ENCODE measurements at regions not wholly inside any gene's neighbourhood (a gene's known extent, or its start where the extent isn't known, plus 50 kb on each side); places are given as distances from the start of the nearest gene placed in this dataset.
"Not testable (repeated sequence)": the region's sequence is repeated elsewhere in the genome, so short reads cannot be mapped to it uniquely, and the experiment has no call there.

DNA sequence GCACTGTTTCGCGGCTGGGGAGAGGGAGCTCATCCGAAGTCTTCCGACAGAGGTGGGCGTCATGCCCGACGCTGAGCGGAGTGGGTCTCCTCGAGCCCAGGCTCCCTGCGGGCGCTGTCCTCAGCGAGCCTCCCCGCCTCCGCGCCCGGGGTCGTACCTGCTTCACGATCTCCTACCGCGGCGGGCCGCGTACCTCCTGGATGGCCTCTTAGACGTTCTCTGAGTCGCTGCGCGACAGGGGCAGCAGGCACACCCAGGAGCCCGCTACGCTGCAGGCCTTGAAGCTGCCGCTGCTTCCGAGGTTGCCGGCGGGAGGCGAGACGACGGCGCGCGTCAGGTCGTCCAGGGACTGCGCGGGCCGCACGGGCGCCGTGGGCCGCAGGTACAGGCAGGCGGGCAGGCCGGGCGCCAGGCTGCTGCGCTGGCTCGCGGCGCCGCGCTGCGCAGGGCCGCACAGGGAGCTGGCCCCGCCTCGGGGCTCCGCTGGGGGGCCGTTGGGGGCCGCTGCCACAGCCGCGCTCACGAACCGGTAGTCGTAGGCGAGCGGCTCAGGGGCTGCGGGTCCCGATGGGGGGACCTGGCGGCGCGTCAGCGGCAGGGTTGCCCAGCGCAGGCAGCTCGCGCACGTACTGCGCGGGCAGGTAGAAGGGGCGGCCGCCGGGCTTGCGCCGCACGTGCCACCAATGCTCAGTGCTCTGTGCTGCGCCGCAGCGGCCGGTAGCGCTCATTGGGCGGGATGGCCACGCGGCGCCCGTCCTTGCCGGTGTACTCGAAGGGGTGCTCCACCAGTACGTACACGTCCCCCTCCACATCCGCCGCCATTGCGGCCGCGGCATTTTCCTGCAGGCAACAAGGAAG is 116.4 kb upstream of the SMURF2 start:
- Mint-ChIP-seq H3K36me3 (no peaks in the 10 kb centered on the region), H3K9me3 (no peaks in the 10 kb centered on the region), H3K27ac (no peak overlapping the region)
- ATAC-seq, result peak in 1 of 2 donors; percentile 8
- DNase-seq (ENCODE audit: low spot score in 2 of 2), result peak in 1 of 2 donors; percentile 56

DNA sequence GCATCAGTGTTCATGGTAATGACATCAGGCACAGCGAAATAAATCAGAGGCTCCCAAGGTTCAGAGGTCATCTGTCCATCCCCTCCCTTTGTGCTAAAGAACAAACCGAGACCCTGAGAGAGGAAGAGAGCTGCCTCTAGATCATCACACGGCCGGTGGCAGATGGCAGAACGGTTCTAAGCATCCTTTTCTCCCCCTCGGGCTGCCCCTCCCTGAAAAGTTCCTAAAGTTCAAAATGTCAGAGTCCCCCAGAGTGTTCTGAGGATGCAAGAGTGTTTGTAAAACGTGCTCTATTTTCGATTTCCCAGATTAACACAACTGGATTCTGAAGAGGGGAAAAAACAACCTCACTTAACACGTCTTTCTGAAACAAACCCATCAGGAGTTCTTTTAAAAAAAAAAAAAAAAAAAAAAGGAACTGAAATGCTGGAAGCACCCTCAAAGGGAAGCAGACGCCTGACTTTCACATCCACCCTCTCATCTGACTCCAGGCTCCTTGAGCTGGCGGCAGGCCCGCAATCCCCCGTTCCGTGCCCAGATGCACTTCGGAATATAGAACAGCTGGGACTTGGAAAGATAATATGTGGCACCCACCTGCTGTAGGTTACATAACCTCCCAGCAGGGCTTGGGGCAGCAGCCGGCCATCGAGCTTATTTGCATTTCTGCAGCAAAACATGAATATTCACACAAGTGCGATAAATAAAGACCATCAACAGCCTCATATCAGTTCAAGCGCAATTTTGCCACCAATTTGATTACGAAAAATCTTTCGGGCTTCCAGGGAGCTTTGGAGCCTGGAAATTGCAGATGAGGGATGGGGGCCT is 115.5 kb upstream of the SMURF2 start:
- DNase-seq (ENCODE audit: low spot score in 2 of 2) (peak in 1 of 2 donors; percentile 30), ATAC-seq (no peak)
- Mint-ChIP-seq H3K9me3 (no peaks in the 10 kb centered on the region), H3K27ac (no peak overlapping the region), H3K36me3 (no peaks in the 10 kb centered on the region)

DNA sequence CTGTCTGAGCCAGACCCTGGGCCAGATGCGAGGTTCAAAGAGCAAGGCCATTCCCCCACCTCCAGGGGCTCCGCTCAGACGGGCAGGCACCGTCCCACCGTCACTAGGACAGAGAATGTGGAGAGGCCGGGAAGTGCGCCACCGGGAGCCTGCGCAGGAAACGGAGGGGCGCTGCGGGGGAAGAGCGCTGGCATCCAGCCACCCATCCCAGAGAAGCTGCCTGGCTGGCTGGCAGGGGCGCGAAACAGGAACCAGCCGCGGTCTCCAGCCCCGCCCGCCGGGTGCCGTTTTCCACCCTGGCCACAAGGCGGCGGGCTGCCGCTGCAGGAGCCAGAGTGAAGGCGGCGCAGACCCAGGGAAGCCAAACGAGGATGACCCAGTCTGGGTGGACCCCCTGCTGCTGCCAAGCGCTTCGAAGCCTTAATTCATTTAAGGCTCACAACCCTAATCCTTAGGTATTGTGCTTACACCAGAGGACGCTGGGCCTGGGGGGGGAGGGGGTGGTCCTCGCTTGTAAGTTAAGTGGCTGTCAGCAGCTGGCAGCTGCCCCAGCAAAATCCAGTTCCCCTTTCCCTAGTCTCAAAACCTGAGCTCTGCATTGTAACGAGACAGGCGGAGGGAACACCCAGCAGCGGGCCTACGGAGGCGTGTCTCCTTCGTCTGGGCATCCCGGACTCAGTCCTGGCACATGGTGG is 114.8 kb upstream of the SMURF2 start:
- H3K36me3 Mint-ChIP-seq, H3K9me3 Mint-ChIP-seq: not testable (repeated sequence)
- ATAC-seq, result peak; percentile 68 to 78
- peak overlapping the region in 1 of 2 donors; percentile 44 for H3K27ac Mint-ChIP-seq
- peak; percentile 78 to 87 for DNase-seq (ENCODE audit: low spot score in 2 of 2)

DNA sequence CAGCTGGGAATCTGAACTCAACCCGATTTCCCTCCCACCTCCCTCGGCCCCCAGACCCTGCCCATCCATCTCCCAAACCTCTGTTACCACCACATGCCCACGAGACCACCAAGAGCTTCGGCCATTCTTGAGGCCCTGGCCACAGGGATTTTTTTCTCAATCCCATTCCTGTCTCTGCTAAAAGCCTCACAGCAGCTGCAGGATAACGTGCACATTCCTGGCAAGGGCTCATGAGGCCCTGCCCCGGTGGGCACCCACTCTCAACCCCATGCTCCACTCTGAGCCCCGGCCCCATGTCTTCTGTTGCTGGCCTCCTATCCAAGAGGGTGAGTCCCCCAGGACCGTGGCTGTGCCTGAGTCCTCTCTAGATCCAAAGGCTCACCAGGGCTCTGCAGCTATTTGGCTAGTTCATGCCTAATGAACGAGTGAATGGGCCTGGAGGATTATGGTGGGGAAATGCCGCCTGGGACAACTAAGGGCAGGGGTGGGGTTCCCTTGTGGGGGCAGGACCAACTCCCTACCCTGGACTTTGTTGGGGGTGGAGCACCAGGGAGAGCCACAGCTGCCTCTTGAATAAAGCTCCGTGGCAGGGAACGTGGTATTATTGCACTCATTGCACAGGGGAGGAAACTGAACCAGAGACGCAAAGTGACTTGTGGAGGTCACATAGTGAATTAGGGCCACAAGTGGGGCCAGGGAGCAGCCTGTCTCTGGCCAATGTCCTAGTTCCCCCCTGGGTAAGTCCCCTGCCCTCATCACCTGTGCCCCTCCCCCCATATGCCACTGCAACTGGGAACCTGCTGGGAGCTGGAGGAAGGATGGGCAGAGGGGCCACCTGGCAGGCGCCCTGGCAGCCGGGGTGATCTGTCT is 113.8 kb upstream of the SMURF2 start:
- ATAC-seq (no peak), DNase-seq (ENCODE audit: low spot score in 2 of 2) (peak in 1 of 2 donors; percentile 52)
- H3K27ac Mint-ChIP-seq, result no peak overlapping the region
- no peaks in the 10 kb centered on the region for H3K36me3 Mint-ChIP-seq
- no peaks in the 10 kb centered on the region for H3K9me3 Mint-ChIP-seq

DNA sequence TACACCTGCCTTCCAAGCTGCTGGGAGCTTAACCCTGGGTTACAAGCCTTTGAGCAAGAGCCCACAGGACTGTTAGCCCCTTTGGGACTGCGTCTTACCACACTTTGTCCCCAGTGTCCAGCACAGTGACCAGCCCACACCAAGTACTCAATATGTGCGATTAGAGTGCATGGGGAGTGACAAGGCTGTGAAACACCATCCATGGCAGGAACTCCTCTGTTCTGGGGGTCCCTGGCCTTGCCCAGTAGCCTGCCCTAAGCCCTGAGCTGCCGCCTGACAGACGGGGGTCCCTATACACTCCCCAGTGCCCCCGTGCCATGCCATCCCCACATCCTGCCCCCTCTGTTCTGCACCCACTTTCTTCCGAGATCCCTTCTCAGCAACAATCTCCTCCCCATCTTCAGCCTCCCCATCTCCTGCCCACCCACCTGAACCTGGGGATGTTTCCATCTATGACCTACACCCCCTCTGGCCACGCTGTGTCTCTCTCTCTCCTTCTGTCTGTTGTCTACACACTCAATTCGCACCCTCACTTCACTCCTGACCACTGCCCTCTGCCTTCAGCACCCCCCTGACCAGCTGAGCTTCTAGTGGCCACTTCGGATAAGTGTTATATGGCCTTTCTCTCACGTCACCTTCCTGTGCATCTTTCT is 112.9 kb upstream of the SMURF2 start:
- DNase-seq (ENCODE audit: low spot score in 2 of 2) (no peak), ATAC-seq (no peak)
- Mint-ChIP-seq H3K9me3 (no peaks in the 10 kb centered on the region), H3K36me3 (no peaks in the 10 kb centered on the region), H3K27ac (no peak overlapping the region)

DNA sequence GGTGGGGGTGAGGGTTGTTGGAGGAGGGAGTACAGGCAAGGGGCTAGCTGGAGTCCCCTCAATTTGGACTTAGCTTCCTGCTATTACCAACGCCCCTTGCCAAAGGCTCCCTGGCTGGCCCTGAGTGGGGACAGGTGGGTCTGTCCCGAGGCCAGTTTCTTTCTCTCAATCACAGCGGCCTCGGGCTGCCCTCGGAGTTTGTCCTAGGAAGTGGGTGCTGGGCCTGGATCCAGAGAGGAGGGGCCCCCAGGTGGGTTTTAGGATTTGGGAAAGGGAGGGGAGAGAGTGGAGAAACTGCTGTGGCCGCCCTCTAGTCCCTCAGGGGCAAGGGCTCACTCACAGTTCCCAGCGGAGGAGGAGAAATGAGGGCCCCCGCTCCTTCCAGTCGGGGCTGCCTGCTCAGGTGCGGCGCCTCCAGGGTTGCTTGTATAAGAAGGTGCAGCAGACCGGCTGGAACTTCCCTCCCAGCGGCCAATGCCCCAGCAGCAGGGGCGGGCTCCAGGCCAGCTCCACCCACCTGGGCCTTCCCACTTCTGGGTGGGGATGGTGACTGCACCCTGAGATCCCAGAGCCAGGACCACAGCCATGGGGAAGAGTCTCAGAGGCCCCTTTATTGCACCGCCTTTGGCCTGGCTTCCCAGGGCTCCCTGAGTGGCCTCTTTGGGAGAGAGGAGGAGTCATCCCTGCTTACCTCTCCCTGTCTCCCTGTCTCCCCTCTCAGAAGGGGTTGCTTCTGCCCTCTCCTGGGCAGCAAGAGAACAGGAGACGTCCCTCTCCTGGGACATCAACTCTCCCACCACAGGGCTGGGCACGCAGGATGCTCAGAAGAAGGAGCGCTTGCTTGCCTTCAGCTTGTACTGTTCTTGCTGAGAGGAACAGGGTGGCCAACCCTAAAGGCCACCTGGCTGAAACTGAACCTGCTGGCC is 112.0 kb upstream of the SMURF2 start:
- Mint-ChIP-seq H3K9me3 (no peaks in the 10 kb centered on the region), H3K36me3 (no peaks in the 10 kb centered on the region), H3K27ac (no peak overlapping the region)
- peak in 1 of 2 donors; percentile 51 for DNase-seq (ENCODE audit: low spot score in 2 of 2)
- ATAC-seq, result no peak

DNA sequence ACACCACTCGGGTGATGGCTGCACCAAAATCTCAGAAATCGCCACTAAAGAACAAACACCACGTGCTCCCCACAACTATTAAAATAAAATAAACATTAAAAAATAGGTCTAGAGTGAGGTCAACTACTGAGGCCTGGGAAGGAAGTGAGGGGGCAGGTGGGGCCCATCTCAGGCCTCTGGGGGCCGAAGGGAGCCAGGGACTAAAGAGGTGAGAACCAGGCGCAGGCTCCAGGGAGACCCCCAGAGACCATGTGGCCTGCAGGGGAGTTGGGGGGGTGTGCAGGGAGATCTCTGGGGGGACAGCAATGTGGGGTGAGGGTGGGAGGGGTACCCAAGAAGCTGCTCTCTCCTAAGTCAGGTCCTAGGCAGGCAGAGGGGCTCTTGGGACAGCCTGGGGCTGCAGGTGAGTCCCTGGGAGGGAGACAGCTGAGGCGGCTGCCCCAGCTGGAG is 111.3 kb upstream of the SMURF2 start:
- Mint-ChIP-seq H3K9me3 (no peaks in the 10 kb centered on the region), H3K27ac (no peak overlapping the region), H3K36me3 (no peaks in the 10 kb centered on the region)
- no peak for ATAC-seq
- DNase-seq (ENCODE audit: low spot score in 2 of 2), result peak in 1 of 2 donors; percentile 14

DNA sequence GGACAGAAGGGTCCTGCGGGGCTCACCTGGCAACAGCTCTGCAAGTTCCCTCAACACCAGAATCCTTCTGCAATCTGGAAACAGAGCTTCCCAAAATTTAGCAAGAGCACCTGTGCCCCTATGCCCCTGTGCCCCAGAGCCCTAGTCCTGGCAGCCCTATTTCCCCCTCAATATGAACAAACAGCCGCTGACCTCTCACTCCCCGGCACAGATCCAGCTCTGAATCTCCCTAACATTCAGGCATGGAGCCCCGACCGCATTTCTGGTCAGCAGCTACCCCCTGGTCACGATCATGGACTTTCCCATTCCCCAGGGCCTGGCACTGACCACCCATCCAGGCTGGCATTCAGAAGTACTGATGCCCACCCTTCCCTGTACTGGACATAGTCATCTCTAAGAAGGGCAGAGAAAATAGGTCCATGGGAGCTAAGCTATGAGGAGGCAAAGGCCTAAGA is 110.8 kb upstream of the SMURF2 start:
- no peaks in the 10 kb centered on the region for H3K36me3 Mint-ChIP-seq
- H3K9me3 Mint-ChIP-seq, result no peaks in the 10 kb centered on the region
- no peak overlapping the region for H3K27ac Mint-ChIP-seq
- DNase-seq (ENCODE audit: low spot score in 2 of 2) (no peak), ATAC-seq (no peak)

DNA sequence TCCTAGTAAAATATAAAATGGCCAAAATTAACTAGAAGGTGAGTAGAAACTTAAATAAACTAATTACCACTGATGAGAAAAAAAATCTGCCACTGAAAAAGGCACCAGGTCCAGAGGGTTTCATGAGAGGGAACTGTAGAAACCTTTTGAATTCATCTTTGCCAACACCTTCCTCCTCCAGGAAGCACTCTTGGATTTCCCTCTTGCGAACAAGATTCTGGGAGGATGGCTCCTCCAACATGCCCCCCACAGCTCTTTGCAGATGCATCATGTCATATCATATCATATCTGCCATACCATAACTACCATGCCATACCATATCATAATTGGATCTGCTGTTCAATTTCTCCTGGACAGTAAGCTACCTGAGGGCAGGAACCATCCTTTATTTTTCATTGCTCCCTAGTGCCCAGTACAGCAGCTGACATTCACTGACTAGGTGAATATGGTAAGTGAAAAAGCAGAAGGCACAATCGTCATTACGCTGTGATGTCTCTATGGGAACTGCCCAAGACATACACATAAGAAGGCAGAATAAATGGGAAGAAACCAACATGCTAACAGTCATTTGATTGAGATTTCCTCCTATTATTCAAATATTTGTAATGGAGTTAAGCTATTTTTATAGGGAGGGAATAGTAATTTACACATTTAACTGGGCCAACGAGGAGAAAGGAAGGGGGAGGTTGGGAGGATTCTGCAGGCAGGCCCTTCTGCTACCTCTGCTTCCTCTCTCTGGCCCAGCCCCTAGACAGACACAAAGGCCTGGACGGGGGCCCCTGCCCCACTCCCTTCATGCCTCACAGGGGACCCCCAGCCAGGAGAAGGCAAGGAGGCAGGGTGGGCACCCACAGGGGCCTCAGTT is 110.1 kb upstream of the SMURF2 start:
- H3K9me3 Mint-ChIP-seq, result no peaks in the 10 kb centered on the region
- no peak for ATAC-seq
- no peaks in the 10 kb centered on the region for H3K36me3 Mint-ChIP-seq
- no peak overlapping the region for H3K27ac Mint-ChIP-seq
- DNase-seq (ENCODE audit: low spot score in 2 of 2), result no peak

DNA sequence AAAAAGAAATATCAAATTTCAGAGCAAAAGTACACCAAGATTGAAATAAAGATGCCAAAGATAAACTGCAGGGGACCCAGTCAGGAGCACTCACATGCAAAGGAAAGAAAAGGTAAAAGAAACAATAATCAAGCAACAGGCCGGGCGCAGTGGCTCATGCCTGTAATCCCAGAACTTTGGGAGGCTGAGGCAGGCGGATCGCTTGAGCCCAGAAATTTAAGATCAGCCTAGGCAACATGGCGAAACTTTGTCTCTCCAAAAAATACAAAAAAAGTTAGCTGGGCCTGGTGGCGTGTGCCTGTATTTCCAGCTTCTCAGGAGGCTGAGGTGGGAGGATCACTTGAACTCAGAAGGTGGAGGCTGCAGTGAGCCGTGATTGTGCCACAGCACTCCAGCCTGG is 107.6 kb upstream of the SMURF2 start:
- no peaks in the 10 kb centered on the region for H3K36me3 Mint-ChIP-seq
- H3K9me3 Mint-ChIP-seq, result no peaks in the 10 kb centered on the region
- ATAC-seq (no peak), DNase-seq (ENCODE audit: low spot score in 2 of 2) (no peak)
- H3K27ac Mint-ChIP-seq, result no peak overlapping the region

DNA sequence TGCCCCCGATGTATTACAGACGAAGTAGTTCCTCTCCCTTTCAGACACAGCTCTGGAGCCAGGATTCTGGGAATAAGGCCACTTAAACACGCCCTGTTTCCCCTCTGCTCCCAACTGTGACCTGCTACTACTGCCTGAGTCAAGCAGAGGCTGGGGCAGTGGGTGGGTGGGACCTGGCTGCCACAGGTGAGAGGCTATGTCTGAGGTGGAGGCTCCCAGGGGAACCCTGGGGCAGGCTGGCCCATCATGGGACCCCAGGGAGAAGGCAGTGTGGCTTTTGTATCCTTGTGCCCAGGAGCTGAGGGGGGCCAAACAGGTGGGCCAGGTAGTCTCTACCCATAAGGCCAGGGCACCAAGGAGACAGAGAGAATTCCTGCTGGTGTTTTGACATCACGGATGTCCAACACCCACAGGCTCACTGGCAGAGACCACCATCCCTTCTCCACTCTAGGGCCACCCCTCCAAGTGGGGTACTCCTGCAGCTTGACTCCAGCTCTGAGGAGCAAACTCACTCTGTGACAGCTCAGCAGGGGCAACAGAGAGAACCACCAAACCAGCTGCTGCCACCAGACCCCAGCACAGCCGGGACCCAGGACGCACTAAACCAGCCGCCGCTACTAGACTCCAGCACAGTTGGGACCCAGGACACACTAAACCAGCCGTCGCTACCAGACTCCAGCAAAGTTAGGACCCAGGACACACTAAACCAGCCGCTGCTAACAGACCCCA is 105.3 kb upstream of the SMURF2 start:
- no peak overlapping the region for H3K27ac Mint-ChIP-seq
- H3K36me3 Mint-ChIP-seq, result no peaks in the 10 kb centered on the region
- no peak for ATAC-seq

DNA sequence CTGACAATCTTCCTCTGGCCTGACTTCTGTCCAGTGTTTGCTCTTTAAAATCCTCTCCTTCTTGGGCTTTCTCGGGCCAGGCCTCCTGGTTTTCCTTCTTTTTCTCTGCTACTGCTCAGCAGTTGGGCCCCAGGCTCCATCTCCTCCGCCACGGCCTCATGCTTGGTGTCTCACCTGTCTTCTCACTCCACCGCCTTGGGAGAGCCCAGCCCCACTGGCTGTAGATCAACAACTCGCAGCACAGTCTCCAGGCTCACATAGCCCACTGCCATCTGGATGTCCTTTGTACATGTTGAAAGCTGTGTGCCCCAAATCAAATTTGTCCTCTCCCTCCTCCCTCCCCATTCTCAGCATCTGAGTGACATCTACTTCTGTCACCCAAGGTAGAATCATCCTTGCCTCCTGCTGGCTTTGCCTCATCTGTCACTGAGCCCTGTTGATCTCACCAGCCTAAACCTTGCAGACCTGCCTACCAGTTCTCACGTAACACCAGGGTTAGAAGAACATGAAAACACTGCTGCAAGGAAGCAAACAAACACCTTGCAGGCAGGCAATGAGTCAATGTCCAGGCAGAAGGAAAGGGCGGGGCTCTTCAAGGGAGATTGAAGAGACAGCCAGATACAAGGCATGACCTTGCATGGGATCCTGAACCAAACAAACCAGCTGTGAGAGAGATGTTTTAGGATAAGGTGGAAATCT is 103.2 kb upstream of the SMURF2 start:
- DNase-seq (ENCODE audit: low spot score in 2 of 2) (no peak), ATAC-seq (no peak)
- Mint-ChIP-seq H3K9me3 (no peaks in the 10 kb centered on the region), H3K36me3 (no peaks in the 10 kb centered on the region), H3K27ac (peak overlapping the region in 1 of 2 donors; percentile 13)

More for the DNA sequence above, 105.3 kb upstream of the SMURF2 start:
- no peaks in the 10 kb centered on the region for H3K9me3 Mint-ChIP-seq
- no peak for DNase-seq (ENCODE audit: low spot score in 2 of 2)
